Sigmoid colon (tissue), 3 donors: ENCODE measurements at regions not wholly inside any gene's neighbourhood (a gene's known extent, or its start where the extent isn't known, plus 50 kb on each side); places are given as distances from the start of the nearest gene placed in this dataset.

ENCODE experiments used
- CTCF ChIP-seq, 4 experiments: fragments of 450-650 bp in 3 of 4; fragments of 200-600 bp in 1 of 4; IDR thresholded peaks; one replicate each; pipeline ENCODE4 v1.5.1; 2016 to 2019; ENCODE audit warnings: antibody characterized with exemption in 4 of 4, mild to moderate bottlenecking in 3 of 4, moderate library complexity in 2 of 4
- POLR2A ChIP-seq, 2 donors: fragments of 450-650 bp; IDR thresholded peaks; one replicate each; pipeline ENCODE4 v1.6.1; 2016; ENCODE audit warnings: antibody characterized with exemption in 2 of 2, mild to moderate bottlenecking in 2 of 2, moderate library complexity in 2 of 2

- no peak for TF ChIP-seq POLR2A (IDR thresholded peaks at IDR 0.05)
- TF ChIP-seq CTCF (IDR thresholded peaks at IDR 0.05) = no peak
These were observed 101.6 kb upstream of the KCND2 start for GRCh38 chr7:120171406-120171805.
